Activated CD8-positive, alpha-beta T cell treated with anti-CD3 and anti-CD28 coated beads, Interleukin-2, amount 10 ng/mL, durations not matched to agents 7 days and 5 days (primary cell): ENCODE measurements at regions not wholly inside any gene's neighbourhood (a gene's known extent, or its start where the extent isn't known, plus 50 kb on each side); places are given as distances from the start of the nearest gene placed in this dataset.

Source experiments
- ATAC-seq: fragments of 150-1000 bp; cut with Tn5 transposase; one replicate; pipeline ENCODE4 v1.10.0; 2021; ENCODE audit warnings: moderate library complexity
- CTCF ChIA-PET: fragments of 350-600 bp; sonication (Branson Sonifier 250); formaldehyde crosslinking; loops from one replicate; lab custom pipeline; 2021; ENCODE audit warnings: antibody characterized with exemption; lab: Charles Lee
- POLR2A ChIA-PET: fragments of 350-600 bp; sonication (Branson Sonifier 250); formaldehyde crosslinking; loops from one replicate; lab custom pipeline; 2021; ENCODE audit warnings: antibody characterized with exemption; lab: Charles Lee
- DNase-seq: peaks from one replicate; pipeline ENCODE4 v3.0.0-alpha.2; 2020
- H3K27ac Mint-ChIP-seq: one replicate; pipeline ENCODE4 v1.8.0; 2021; ENCODE audit warnings: mild to moderate bottlenecking, mixed read lengths
- H3K27me3 Mint-ChIP-seq: one replicate; pipeline ENCODE4 v1.8.0; 2021; ENCODE audit warnings: low read depth, mixed read lengths
- H3K36me3 Mint-ChIP-seq: one replicate; pipeline ENCODE4 v1.8.0; 2021; ENCODE audit warnings: low read depth, mixed read lengths
- H3K4me1 Mint-ChIP-seq: one replicate; pipeline ENCODE4 v1.8.0; 2021; ENCODE audit warnings: low read depth, mixed read lengths
- H3K4me3 Mint-ChIP-seq: one replicate; pipeline ENCODE4 v1.8.0; 2021; ENCODE audit warnings: mild to moderate bottlenecking, mixed read lengths
- H3K9me3 Mint-ChIP-seq: one replicate; pipeline ENCODE4 v1.8.0; 2022; ENCODE audit warnings: mixed read lengths; ENCODE audit not compliant: insufficient read depth

DNA sequence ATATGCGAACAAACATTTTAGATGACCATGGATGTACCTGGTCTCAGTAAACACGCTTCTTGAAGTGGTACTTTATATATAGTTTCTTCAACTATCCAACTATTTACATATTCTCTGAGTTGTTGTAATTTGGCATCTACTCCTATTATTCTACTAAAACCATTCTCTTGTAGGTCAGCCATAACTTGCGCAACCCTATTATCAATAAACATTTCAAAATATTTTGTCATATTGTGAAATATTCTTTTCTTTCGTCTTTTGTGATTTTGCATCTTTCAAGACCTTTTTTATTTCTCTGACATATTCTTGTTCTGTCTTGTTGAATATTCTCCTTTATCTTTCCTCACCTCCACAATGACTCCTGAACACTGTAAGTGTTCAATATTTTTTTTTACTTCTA, 753.3 kb downstream of the NXPH1 start:
- POLR2A ChIA-PET: no interaction called here
- no peaks in the 10 kb centered on the region for H3K27me3 Mint-ChIP-seq
- CTCF ChIA-PET: no interaction called here
- no peaks in the 10 kb centered on the region for H3K4me1 Mint-ChIP-seq
- H3K36me3 Mint-ChIP-seq: no peaks in the 10 kb centered on the region
- no peak overlapping the region for H3K4me3 Mint-ChIP-seq
- H3K9me3 Mint-ChIP-seq: peaks cover 12% of the 10 kb centered on the region
- no peak for DNase-seq
- no peak for ATAC-seq
- no peak overlapping the region for H3K27ac Mint-ChIP-seq

DNA sequence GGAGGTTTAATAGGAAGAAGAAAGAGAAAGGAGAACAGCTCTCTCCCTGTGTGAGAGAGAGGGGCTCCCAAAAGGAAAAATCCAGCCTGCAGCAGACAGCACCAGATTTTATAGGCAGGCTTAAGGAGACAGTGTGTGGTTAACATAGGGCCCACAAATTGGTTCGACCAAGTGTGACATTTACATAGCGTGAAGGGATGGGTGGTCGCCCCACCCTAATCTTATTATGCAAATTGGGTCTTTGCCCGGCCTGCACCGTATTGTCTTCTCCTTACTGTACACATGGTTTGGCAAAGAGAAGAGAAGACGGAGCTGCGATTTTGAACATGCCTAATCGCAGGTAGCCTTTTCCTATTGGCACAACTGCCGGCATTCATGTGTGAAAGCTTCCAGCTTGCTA, 756.3 kb downstream of the NXPH1 start:
- ChIA-PET CTCF (no interaction called here), POLR2A (no interaction called here)
- Mint-ChIP-seq H3K27ac (no peak overlapping the region), H3K4me3 (no peak overlapping the region), H3K9me3 (peaks cover 23% of the 10 kb centered on the region), H3K36me3 (no peaks in the 10 kb centered on the region), H3K27me3 (no peaks in the 10 kb centered on the region), H3K4me1 (no peaks in the 10 kb centered on the region)
- DNase-seq (no peak), ATAC-seq (no peak)

- Mint-ChIP-seq H3K9me3 (peaks cover 23% of the 10 kb centered on the region), H3K4me3 (no peak overlapping the region), H3K27ac (no peak overlapping the region), H3K27me3 (no peaks in the 10 kb centered on the region), H3K4me1 (no peaks in the 10 kb centered on the region), H3K36me3 (no peaks in the 10 kb centered on the region)
- DNase-seq: no peak
- ATAC-seq: no peak
- ChIA-PET CTCF (no interaction called here), POLR2A (no interaction called here)
These were observed 759.6 kb downstream of the NXPH1 start for GRCh38 chr7:9192969-9193368.

DNA sequence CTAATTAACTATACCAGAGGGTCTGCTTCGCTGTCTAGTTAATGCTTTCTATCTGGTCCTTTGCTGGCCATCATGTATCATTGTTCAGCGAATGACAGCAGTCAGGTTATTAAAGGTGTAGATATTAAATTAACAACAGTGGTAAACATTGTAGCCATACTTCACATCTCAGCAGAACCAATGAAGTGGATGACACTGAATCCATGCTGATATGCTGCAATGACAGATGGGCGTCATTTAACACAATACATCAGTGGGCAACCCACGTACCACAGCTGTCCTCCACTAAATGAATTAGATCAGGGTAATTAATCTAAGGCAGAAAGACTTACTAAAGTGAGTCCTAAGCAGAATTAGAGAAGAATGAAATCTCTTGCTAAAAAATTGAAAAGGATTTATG, 767.2 kb downstream of the NXPH1 start:
- Mint-ChIP-seq H3K27me3 (no peaks in the 10 kb centered on the region), H3K4me3 (no peak overlapping the region), H3K9me3 (peaks cover 8% of the 10 kb centered on the region), H3K4me1 (no peaks in the 10 kb centered on the region), H3K36me3 (no peaks in the 10 kb centered on the region), H3K27ac (no peak overlapping the region)
- DNase-seq (no peak), ATAC-seq (no peak)
- ChIA-PET CTCF (no interaction called here), POLR2A (no interaction called here)

DNA sequence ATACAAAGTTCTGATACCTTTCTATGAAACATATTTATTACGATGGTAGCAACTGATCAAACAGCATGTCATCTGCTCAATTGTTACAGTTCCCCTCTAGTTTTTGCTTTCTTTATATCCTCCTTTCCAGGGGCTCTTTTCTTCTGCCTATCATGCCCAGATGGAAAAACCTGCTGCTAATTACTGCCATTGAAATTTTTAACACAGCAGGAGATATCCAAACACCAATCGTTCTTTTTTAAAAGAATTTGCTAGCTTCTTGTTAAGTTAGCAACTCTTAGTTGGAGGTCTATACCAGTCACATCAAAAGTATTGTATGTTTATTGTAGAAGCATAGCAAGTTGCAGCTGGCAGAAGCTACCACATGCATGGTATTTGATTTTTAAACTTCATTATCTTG, 768.5 kb downstream of the NXPH1 start:
- no peaks in the 10 kb centered on the region for H3K4me1 Mint-ChIP-seq
- ChIA-PET CTCF (no interaction called here), POLR2A (no interaction called here)
- H3K9me3 Mint-ChIP-seq: peaks cover 20% of the 10 kb centered on the region
- no peak overlapping the region for H3K27ac Mint-ChIP-seq
- no peak overlapping the region for H3K4me3 Mint-ChIP-seq
- H3K27me3 Mint-ChIP-seq: no peaks in the 10 kb centered on the region
- no peaks in the 10 kb centered on the region for H3K36me3 Mint-ChIP-seq
- DNase-seq (no peak), ATAC-seq (no peak)

- POLR2A ChIA-PET: no interaction called here
- Mint-ChIP-seq H3K9me3 (peaks cover 25% of the 10 kb centered on the region), H3K4me1 (no peaks in the 10 kb centered on the region), H3K36me3 (no peaks in the 10 kb centered on the region), H3K27me3 (no peaks in the 10 kb centered on the region), H3K27ac (no peak overlapping the region), H3K4me3 (no peak overlapping the region)
- DNase-seq (no peak), ATAC-seq (no peak)
- CTCF ChIA-PET: no interaction called here
These were observed 771.2 kb downstream of the NXPH1 start for GRCh38 chr7:9204571-9204970.

DNA sequence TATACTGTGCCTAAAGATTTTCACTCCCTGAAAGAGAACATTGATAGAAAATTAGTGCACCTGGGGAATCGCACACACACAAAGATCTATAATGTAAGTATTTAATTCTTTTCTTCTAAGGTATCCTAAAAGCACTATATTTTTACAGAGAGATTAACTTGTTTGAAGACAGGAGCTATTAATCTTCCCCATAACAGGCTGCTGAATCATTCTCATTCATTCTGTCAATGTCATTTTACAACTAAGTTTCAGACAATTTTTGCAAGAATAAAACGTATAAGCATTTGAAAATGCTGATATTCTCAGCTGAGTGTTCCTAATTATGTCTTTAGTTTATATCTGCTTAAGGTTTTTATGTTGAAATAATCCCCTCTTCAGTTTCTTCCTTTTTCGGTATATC, 776.7 kb downstream of the NXPH1 start:
- ATAC-seq (no peak), DNase-seq (no peak)
- H3K36me3 Mint-ChIP-seq: no peaks in the 10 kb centered on the region
- CTCF ChIA-PET: no interaction called here
- POLR2A ChIA-PET: no interaction called here
- H3K9me3 Mint-ChIP-seq: peaks cover 21% of the 10 kb centered on the region
- H3K27ac Mint-ChIP-seq: no peak overlapping the region
- no peaks in the 10 kb centered on the region for H3K27me3 Mint-ChIP-seq
- no peaks in the 10 kb centered on the region for H3K4me1 Mint-ChIP-seq
- H3K4me3 Mint-ChIP-seq: no peak overlapping the region

DNA sequence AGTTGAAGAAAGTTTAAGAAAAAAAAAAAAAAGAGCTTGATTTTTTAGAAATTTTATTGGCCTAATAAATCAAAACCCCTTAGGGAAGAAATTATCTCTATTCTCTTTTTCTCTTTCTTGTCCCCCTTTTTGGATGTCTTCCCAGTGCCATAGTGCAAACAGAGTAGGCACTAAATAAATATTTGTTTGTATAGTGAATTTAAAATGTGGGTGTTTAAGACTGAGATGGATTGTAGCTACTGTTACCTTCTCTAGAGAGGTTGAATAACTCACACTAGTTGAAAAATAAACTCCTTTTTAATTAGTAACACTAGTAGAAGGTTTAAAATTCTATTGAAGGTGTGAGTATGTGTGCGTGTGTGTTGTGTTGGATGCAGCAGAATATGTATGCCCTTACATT, 783.8 kb downstream of the NXPH1 start:
- Mint-ChIP-seq H3K4me3 (no peak overlapping the region), H3K9me3 (peaks cover 26% of the 10 kb centered on the region), H3K36me3 (no peaks in the 10 kb centered on the region), H3K27me3 (no peaks in the 10 kb centered on the region), H3K27ac (no peak overlapping the region), H3K4me1 (no peaks in the 10 kb centered on the region)
- ATAC-seq: no peak
- ChIA-PET CTCF (no interaction called here), POLR2A (no interaction called here)
- DNase-seq: no peak

DNA sequence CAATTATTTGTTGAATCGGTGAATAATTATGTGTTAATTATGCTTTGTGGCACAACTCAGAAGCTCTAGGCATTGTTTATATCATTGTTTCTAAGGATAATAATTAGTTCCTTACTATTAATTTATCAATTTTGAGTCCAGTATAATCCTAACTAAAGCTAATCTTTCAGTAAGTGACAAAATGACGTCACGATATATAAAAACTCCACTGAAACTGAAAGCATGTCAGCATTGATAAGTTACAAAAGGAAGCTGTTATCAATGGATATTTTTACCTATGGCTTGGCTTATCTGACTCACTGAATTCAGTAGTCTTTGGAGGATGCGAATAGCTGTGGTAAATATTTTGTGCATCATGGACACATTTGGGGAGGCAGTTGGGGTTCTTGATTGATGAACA, 793.1 kb downstream of the NXPH1 start:
- Mint-ChIP-seq H3K27me3 (no peaks in the 10 kb centered on the region), H3K4me1 (no peaks in the 10 kb centered on the region), H3K27ac (no peak overlapping the region), H3K36me3 (no peaks in the 10 kb centered on the region), H3K4me3 (no peak overlapping the region), H3K9me3 (peaks cover 14% of the 10 kb centered on the region)
- ChIA-PET POLR2A (no interaction called here), CTCF (no interaction called here)
- ATAC-seq (no peak), DNase-seq (no peak)

DNA sequence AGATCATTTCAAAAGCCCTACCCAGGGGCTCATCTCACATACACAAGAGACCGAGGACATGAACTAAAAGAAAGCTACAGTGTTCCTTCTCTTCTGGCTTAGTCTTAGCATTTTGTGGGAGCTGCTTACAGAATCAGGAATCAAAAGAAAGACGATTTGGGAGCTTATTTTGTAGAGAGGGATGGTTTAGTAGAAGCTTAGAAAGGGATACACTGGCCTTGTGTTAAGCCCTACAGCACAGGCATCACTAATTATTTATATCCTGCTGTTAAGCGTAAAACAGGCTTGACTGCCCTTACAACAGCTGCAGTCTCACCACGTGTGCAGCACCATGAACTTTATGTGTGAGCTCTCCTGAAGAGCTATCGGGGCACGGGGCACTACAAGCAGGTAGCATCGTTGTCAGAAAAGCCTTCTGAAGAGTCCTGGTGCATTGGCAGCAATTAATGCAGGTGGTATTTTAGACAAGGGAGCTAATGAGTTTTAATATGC, 798.3 kb downstream of the NXPH1 start:
- H3K27me3 Mint-ChIP-seq: no peaks in the 10 kb centered on the region
- ChIA-PET CTCF (no interaction called here), POLR2A (no interaction called here)
- no peaks in the 10 kb centered on the region for H3K4me1 Mint-ChIP-seq
- H3K9me3 Mint-ChIP-seq: peaks cover 20% of the 10 kb centered on the region
- ATAC-seq (no peak), DNase-seq (no peak)
- no peak overlapping the region for H3K27ac Mint-ChIP-seq
- no peak overlapping the region for H3K4me3 Mint-ChIP-seq
- no peaks in the 10 kb centered on the region for H3K36me3 Mint-ChIP-seq

DNA sequence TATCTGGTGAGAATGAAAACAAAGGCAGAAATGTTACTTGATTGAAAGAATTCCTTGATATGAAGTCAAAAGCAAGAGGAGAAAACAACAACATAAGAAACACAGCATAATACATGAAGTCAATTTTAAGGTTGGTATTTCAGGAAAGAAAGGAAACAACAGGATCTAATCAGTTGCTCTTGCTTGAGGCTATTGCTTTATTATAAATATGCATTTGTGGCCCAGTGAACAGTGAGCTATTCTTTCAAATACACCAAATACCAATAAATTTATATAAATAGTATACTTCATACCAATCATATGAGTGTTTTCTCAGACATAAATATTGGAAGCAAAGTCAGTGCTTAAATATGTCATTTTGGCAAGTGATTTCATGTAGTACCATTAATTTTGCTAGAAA, 806.6 kb downstream of the NXPH1 start:
- Mint-ChIP-seq H3K27me3 (no peaks in the 10 kb centered on the region), H3K4me1 (no peaks in the 10 kb centered on the region), H3K9me3 (peaks cover 28% of the 10 kb centered on the region), H3K4me3 (no peak overlapping the region), H3K36me3 (no peaks in the 10 kb centered on the region), H3K27ac (no peak overlapping the region)
- ChIA-PET CTCF (no interaction called here), POLR2A (no interaction called here)
- DNase-seq: no peak
- no peak for ATAC-seq

- CTCF ChIA-PET: no interaction called here
- Mint-ChIP-seq H3K36me3 (no peaks in the 10 kb centered on the region), H3K27me3 (no peaks in the 10 kb centered on the region), H3K4me1 (no peaks in the 10 kb centered on the region), H3K27ac (no peak overlapping the region), H3K9me3 (peaks cover 27% of the 10 kb centered on the region), H3K4me3 (no peak overlapping the region)
- DNase-seq (no peak), ATAC-seq (no peak)
- POLR2A ChIA-PET: no interaction called here
These were observed 808.4 kb downstream of the NXPH1 start for GRCh38 chr7:9241826-9242225.

- Mint-ChIP-seq H3K27me3 (no peaks in the 10 kb centered on the region), H3K27ac (no peak overlapping the region), H3K4me1 (no peaks in the 10 kb centered on the region), H3K36me3 (no peaks in the 10 kb centered on the region), H3K9me3 (peaks cover 24% of the 10 kb centered on the region), H3K4me3 (no peak overlapping the region)
- ChIA-PET POLR2A (no interaction called here), CTCF (no interaction called here)
- DNase-seq: no peak
- ATAC-seq: no peak
These were observed 809.2 kb downstream of the NXPH1 start for GRCh38 chr7:9242636-9243035.
